GM12892 (cell line): ENCODE measurements at regions not wholly inside any gene's neighbourhood (a gene's known extent, or its start where the extent isn't known, plus 50 kb on each side); places are given as distances from the start of the nearest gene placed in this dataset.

ENCODE experiments used
- DNase-seq: peaks from one replicate; pipeline ENCODE4 v3.0.0; 2011; ENCODE audit not compliant: insufficient read length
- FAIRE-seq: peaks from 2 replicates; lab custom pipeline; 2011; peaks lifted over from hg19 to GRCh38; lab: Jason Lieb, UNC
- POLR2A ChIP-seq: IDR thresholded peaks from 2 replicates; pipeline ENCODE4 v1.6.1; 2011; ENCODE audit warnings: low read depth, low read length, control low read depth
- POLR2AphosphoS5 ChIP-seq: IDR thresholded peaks from 2 replicates; pipeline ENCODE4 v1.6.1; 2011; ENCODE audit warnings: low read depth, low read length, control low read depth
- TAF1 ChIP-seq: IDR thresholded peaks from 2 replicates; pipeline ENCODE4 v1.6.1; 2011; ENCODE audit warnings: low read depth, mild to moderate bottlenecking, control low read depth, low read length, borderline replicate concordance

DNA sequence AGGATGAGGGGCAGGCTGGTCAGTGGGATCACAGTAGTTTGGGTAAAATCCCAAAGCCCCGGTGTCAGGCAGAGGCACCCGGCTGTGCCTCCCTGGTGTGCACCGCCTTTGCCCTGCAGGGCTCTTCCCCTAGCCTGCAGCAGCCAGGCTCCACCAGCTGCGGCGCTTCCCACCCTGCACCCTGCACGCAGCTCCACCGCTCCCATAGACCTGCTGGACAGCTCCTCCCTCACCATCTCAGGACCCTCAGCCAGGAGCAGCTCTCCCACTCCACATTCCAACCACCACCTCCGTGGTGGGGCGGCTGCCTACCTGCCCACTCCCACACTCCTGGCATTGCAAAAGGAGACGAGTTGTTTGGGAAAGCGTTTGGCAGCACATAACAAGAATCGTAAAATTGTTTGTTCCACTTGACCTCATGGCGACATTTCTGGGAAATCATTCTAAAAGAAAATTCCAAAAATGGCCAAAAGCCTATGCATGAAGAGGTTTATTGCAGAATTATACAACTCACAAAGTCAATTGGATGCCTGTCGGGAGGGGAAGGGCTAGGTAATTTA is 287.4 kb upstream of the HDAC4 start:
- FAIRE-seq = no peak
- no peak for TF ChIP-seq TAF1
- TF ChIP-seq POLR2A = no peak
- TF ChIP-seq POLR2AphosphoS5 = no peak

DNA sequence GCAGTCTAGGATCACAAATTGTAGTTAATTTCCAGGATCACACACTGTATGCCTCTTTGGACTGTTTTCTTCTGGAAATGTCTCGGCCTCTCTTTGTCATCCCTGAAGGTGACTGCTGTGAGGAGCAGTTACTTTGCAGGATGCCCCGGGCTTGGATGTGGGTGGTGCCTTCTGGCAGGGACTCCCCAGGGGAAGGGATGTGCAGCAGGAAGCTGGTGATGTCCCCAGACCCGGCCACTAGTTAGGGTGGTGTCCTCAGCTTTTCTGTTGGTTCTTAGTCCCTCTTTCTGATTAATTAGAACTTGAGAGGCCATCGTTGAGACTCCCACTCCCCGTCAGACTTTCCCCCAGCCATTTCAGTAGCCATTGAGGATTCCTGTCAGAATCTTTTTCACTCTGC is 286.6 kb upstream of the HDAC4 start:
- DNase-seq (no peak), FAIRE-seq (no peak)
- TF ChIP-seq POLR2A (no peak), TAF1 (no peak), POLR2AphosphoS5 (no peak)

More for the DNA sequence above, 287.4 kb upstream of the HDAC4 start:
- no peak for DNase-seq

DNA sequence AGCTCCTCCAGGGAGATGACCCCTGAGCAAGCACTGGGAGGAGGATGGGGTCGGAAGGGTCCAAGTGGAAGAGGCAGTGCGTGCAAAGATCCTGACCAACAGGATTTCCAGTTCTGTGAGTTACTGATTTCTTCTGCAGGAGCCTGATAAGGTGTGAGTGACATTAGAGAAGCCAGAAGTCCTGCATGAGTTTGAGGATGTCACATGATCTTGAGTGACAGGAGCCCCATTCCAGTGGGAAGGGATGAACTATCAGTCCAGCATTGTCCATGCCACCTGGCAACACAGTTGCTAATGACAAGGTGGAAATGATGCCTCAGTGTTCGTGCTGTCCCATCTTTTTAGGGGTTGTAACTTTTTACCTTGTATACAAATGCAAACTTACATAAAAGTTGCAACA is 285.1 kb upstream of the HDAC4 start:
- no peak for FAIRE-seq
- DNase-seq = no peak
- TF ChIP-seq POLR2A = no peak
- TF ChIP-seq TAF1 = no peak
- TF ChIP-seq POLR2AphosphoS5 = no peak

DNA sequence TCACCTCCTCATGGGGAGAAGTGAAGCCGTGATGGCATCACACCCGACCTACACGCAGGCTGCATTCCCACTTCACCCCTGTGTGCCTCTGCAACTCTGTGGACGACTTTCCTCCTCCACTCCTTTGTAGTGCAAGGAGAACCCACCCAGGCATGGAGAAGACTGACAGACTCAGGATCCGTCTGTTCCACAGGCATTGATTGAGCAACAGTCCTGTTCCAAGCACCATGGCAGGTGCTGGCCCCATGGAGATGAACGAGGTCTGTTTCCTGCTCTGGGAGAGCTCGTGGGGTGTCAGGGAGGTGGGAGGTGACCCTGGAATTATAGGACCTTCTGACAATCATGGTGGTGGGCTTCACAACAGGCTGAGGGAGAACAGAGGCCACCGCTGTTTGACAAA is 284.7 kb upstream of the HDAC4 start:
- DNase-seq (no peak), FAIRE-seq (no peak)
- no peak for TF ChIP-seq POLR2A
- no peak for TF ChIP-seq TAF1
- TF ChIP-seq POLR2AphosphoS5 = no peak

- TF ChIP-seq POLR2AphosphoS5 = no peak
- TF ChIP-seq POLR2A = no peak
- TF ChIP-seq TAF1 = no peak
- no peak for DNase-seq
- FAIRE-seq = no peak
These were observed 284.2 kb upstream of the HDAC4 start for GRCh38 chr2:239684996-239685395.

GRCh38 chr2:239684271-239684810 is 283.5 kb upstream of the HDAC4 start:
- DNase-seq (no peak), FAIRE-seq (no peak)
- TF ChIP-seq POLR2AphosphoS5 (no peak), TAF1 (no peak), POLR2A (no peak)

DNA sequence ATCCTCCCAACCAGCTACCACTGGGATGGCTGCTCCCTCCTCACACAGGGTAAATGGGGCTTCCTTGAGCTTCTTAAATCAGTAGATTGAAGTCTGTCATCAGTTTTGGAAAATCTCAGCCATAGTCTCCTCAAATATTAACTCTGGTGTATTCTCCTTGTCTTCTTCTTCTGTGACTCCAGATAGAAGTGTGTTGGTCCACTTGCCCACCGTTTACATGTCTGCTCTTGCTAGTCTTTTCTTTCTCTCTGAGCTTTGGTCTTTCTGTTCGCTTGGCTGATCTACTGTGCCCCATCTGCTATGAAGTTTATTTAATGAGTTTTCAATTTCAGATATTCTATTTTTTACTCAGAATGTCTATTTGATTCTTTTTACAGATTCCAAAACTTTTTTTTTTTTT is 281.7 kb upstream of the HDAC4 start:
- FAIRE-seq (no peak), DNase-seq (no peak)
- TF ChIP-seq POLR2A (no peak), POLR2AphosphoS5 (no peak), TAF1 (no peak)

DNA sequence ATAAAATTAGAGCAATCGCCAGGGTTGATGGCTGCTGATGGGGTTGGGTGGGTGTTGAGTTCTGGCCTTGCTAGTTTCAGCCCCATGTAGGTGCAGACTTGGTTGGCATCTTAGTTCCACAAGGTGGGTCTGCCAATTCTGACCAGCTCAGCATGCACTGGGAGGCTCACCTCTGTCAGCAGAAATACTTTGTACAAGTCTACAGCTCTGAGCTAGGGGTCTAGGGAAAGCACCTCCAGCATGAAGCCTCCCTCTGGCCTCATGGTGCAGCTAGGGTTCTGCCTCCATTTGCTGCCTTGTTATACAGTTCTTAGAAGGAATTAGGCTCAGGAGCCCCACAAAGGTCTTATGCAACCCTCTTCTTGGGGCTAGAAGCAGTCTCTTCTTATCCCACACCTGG is 278.9 kb upstream of the HDAC4 start:
- DNase-seq (no peak), FAIRE-seq (no peak)
- TF ChIP-seq POLR2AphosphoS5 (no peak), TAF1 (no peak), POLR2A (no peak)

DNA sequence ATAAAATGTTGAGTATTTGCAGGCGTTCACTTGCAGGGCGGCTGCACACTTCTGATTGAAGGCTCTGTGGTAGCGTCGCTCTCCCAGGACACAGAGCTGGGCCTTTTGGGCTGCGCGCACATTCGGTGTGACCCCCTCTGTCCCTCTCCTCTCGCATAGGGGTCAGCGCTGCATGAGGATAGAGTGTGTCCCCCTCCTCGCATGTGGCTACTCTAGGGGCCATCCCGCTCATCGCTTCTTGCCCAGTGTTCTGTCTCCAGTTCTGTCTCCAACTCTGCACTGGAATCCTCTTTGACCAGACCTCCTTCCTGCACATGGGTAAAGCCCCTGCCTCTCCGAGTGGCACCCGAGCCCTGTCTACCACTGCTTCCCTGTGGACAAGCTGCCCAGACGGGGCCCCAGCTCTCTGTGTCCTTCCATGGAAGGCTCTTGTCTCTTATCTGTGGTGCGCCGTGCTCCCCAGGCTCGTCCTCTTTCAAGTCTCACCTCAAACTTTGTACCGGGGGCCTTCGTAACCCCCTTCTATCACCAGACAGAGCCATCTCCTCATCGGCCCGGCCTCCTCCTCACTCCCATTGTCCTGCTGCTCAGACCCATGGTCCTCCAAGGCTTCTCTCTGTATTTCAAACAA is 278.0 kb upstream of the HDAC4 start:
- no peak for TF ChIP-seq POLR2AphosphoS5
- no peak for TF ChIP-seq POLR2A
- TF ChIP-seq TAF1 = no peak
- DNase-seq = no peak
- FAIRE-seq = no peak

GRCh38 chr2:239678186-239678490 is 277.3 kb upstream of the HDAC4 start:
- FAIRE-seq (no peak), DNase-seq (no peak)
- TF ChIP-seq TAF1 = no peak
- no peak for TF ChIP-seq POLR2AphosphoS5
- TF ChIP-seq POLR2A = no peak

GRCh38 chr2:239677453-239678185 is 276.8 kb upstream of the HDAC4 start:
- TF ChIP-seq TAF1 (no peak), POLR2A (no peak), POLR2AphosphoS5 (no peak)
- no peak for FAIRE-seq

GRCh38 chr2:239676716-239677452 is 276.1 kb upstream of the HDAC4 start:
- TF ChIP-seq POLR2A = no peak
- no peak for TF ChIP-seq TAF1
- TF ChIP-seq POLR2AphosphoS5 = no peak
- no peak for DNase-seq
- no peak for FAIRE-seq

More at GRCh38 chr2:239677453-239678185, 276.8 kb upstream of the HDAC4 start:
- DNase-seq = no peak
